NCI-H2227 (cell line): ENCODE measurements at regions not wholly inside any gene's neighbourhood (a gene's known extent, or its start where the extent isn't known, plus 50 kb on each side); places are given as distances from the start of the nearest gene placed in this dataset.

ENCODE experiments used
- DNase-seq: peaks from one replicate; lab custom pipeline; 2025; ENCODE audit not compliant: unreplicated experiment; lab: John Stamatoyannopoulos, UW

DNA sequence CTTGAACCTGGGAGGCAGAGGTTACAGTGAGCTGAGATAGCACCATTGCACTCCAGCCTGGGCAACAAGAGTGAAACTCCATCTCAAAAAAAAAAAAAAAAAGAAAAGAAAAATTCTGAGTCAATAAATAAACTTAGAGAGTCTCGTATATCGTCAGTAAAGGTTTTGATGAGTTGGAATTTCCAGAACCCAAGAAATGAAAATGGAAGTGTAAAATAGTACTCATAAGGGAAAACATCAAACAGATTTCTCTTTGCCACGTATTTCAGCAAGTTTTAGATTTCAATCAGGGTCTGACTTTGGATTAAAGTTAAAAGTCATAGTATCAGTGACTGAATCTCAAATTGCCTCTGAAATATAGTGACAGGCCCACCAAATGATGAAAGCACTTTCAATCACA is 71.4 kb upstream of the SPOPL start:
- no peak for DNase-seq

DNA sequence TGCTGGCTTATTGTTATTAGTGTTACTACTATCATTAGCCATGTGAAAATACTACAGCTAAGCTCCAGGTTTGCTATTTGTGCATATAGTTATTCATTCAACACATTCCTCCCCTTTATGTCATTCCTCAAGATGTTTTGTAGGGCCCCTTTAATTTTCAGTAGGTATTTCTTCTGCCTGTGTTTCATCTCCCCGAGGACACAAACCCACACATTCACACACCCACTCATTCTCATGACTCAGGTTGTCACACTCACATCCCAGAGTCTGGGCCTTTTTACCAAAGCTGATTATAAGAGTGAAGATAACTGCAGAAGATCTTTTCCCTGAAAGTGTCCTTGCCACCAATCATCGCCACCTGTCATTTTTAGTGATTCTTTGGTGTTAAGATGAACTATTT is 68.6 kb upstream of the SPOPL start:
- DNase-seq = no peak

DNA sequence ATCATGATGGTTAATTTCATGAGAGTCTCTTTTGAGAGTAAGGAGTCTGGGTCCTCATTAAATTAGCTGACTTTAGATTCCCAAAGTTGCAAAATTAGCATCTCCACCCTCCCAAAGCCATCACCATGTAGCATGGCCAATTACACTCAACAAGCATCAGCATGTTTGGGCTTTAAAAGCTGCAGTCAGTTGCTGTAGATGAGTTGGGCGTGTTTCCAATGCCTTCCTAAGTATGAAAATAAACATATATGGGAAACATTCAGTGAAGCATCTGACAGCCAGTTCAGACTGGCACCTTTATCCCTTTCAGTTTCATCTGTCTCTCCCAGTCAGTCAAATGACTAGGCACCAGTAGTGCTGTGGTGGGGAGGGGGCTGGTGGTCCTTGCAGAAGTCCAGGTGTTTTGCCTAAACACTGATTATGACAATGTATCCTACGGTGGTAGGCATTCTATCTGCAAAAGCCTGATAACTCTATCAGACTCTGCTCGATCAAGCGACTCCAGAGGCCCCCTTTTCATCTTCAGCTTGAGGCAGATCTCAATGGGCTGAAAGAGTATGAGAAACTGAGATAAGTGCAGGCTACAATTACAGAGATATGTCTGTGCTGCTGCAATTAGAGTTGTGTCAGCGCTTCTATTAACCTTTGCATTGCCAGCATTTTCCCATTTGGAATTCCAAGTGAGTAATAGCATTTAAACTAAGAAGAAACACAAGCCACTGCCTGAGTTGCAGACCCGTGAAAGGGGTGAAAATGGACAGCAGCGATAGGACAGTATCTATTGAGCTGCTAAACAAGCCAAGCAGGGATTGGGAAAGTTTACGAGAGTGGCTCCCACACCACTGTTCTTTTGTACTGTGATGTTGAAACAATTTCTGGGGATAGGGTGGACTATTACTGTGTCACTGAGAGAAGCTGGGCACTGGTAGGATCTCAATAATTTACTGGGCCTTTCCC is 67.3 kb upstream of the SPOPL start:
- peak; percentile 40 for DNase-seq

DNA sequence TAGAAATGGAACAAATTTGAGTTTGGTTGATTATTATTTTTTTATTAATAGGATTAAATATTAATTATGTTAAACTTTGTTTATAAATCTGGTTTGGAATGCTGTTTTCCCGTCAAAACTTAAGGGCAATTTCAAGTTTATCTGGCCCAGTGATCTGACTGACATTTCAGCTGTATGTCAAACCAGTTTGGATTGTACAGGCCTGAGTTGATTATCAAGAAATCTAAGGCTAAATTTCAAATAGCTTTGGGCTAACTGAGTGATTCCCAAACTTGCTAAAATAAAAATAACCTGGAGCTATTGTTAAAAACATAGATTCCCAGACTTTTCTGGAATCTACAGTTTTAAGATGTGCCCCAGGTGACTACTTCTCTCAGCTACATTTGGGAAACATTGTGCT is 65.9 kb upstream of the SPOPL start:
- no peak for DNase-seq

DNA sequence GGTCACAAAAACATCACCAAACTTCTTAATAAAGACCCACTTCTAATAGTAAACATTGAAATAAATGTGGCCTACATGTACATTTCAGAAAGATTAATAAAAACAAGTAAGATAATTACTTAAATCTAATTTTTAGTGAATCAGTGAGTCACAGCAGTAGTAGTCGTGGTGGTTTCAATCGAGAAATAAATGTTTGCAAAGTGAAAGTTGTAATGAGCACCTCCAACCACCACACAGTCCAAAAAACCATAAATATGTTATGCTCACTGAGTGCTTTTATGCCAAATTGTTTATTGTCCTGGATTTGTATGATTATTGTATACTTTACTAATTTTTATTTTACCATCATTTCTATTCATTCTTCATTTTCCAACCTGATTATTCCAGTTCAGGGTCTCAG is 61.8 kb upstream of the SPOPL start:
- DNase-seq = no peak

DNA sequence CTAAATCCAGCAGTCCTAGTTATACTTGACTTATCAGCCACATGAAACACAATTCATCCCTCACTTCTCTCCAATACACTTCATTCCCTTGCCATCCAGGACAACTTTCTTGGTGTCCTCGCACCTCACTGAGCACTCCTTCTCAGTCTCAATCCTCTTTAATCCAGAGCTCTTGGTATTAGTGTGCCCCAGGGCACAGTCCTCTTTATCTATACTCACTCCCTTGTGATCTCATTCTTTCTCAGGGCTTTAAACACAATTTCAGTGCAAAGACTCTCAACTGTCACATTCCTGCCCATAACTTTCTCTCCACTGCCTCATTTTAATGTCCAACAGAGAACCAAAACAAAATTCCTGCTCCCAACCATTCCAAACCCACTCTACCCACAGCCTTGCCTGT is 60.8 kb upstream of the SPOPL start:
- DNase-seq = no peak

DNA sequence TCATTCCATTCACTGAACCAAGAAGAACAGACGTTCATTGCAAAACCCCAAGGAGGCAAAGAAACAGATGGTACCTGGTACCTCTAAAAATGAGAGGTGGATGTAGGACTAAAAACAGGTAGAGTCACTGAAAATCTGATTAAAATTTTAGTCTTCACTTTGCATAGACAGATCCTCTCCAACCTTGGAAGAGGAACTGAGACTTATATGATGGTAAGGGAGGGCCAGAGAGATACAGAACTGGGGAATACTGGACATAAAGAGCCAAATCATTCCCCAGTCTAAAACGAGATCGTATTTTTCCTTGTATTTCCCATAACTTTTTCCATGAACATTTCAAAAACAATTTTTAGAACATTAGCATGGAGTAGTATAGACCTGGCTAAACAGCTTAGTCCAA is 59.7 kb upstream of the SPOPL start:
- no peak for DNase-seq

DNA sequence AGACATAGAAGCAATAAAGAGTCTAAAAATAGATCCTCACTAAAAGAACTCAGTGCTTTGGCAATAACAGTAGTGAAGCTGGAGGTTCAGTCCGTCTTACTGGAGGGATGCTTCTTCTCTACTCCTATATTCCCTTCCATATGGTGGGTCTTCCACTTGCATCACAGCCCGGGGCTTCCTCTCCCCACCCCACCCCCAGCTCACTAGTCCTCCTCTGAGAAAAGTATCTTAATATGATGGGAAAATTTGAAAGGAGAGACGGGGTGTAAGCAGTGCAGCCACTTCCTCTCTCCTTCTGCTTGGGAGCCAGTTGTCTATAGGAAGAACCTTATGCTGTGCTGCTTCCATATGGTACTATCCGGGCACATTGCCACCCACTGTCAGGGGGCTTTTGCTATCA is 57.2 kb upstream of the SPOPL start:
- DNase-seq = no peak

DNA sequence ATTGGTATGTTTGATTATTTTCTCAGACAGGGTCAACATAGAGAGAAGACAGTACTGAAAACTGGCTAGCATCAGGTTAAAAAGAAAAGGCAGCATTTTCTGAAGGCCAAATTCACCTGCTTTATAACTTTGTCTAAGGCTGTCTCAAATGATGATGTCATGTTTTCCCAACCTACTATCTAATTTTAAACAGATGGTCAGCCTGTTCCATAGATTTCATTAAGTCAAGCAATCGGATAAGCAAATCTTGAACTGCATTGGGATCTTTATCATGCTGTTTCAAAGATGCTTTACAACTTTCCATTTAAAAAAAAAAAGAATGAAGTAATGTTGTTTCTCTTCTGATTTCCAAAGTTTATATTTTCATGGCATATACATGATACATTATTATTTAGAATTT is 56.3 kb upstream of the SPOPL start:
- no peak for DNase-seq

DNA sequence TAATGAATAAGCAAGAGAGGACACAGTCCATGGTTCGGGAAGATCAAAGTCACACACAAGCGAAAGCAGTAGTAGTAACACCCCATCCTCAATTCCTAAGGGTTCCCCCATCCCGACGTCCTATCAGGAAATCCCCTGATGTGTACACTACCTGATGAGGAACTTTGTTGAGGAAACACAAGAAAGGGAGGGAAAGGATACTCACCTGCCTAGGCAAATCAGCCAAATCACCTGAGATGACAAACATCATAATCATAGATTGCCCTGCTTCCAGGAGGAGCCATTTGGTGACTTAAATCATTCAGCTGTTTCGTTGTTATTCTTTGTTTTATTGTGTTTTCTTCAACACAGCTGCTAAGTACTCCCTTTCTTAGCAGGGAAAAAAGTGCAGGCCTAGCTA is 55.5 kb upstream of the SPOPL start:
- no peak for DNase-seq

DNA sequence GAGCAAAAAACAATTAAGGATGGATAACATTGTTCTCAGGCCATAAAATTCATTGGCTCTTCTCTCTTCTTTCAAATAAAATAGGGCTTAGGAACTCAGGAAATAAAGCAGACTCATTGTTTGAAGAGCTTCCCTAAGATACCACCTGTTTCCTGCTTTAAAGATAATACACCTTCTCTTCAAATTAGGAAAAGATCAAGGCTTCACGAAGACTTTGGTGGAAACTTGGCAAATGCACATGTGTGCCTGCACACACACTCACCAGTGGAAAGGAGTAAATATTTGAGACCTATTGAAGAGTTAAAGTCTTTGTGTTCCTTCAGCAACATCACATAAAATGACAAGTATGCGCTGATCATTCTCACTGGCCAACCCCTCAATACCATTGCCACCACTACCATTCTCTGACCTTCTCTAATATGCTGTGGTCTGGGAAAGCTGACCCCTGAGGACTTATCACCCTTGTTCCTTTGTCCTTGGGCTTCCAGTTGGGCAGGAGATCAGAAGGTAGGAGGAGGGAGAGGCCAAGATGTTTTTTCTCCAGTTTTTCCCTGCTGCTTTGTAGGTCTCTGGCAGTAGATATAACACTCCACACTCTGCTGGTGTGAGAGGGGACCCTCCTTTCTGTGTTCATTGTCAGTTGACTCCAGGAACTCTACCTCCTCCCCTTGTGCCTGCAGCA is 53.5 kb upstream of the SPOPL start:
- no peak for DNase-seq
